DMS153 treated with DMSO at 0.1 percent for 48 hours (cell line): ENCODE measurements at regions not wholly inside any gene's neighbourhood (a gene's known extent, or its start where the extent isn't known, plus 50 kb on each side); places are given as distances from the start of the nearest gene placed in this dataset.
"Not testable (repeated sequence)": the region's sequence is repeated elsewhere in the genome, so short reads cannot be mapped to it uniquely, and the experiment has no call there.

Experiments
- DNase-seq: peaks from one replicate; lab custom pipeline; 2025; ENCODE audit not compliant: unreplicated experiment; lab: John Stamatoyannopoulos, UW

- no peak for DNase-seq
Observed at GRCh38 chr3:152578769-152579168, 256.2 kb upstream of the P2RY1 start.

- DNase-seq: no peak
Observed at GRCh38 chr3:152581951-152582350, 253.0 kb upstream of the P2RY1 start.

DNA sequence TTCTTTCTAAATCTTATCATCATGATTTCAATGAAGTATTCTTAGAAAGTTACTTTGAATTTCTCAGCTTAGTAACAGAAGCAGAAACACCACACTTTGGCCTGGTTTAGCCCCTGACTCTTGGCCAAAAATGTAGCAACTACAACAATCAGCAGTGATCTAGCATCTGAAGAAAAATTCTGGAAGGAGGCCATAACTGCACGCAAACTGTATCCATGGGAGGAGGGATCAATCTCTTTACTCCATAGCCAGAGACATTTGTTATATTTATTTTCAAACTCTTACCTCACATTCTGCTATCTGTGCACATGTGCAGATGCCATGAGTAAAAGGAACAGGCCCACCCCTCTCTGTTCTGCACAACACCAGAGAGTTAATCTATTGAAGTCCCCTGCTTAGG lies 251.0 kb upstream of the P2RY1 start:
- no peak for DNase-seq

DNA sequence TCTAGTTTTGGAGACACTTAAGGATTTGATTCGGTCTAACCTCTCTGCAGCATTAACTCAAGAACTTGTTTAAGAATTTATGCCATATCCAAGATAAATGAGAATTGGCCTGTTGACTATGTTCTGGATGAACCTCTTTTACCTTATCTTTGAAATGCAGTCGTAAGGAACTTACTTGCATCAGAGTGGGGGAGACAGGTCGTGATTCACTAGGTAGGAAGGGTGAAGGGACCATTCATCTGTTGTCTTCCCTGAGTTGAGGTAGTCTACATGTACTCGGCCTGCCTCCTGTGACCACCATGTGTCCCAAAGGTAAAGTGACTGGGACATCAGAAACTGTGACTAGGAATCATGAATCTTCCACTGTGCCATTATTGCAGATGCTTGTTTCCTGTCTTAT lies 248.0 kb upstream of the P2RY1 start:
- no peak for DNase-seq

DNA sequence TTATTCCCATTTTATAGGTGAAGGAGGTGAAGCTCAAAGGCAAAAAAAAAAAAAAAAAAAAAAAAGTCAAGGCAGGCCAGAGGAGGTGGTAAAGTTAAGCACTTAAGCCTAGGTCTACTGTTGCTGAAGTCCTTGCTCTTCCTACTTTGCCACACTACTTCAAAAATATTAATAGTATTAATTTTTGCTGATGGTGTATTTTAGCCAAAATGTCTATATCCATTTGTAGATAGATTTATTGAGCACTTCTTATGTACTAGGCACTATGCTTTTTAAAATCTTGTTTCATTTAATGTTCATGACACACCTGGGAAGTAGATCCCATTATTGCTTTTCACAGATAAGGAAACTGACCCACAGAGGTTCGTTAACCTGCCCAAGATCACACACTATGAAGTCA lies 247.1 kb upstream of the P2RY1 start:
- no peak for DNase-seq

DNA sequence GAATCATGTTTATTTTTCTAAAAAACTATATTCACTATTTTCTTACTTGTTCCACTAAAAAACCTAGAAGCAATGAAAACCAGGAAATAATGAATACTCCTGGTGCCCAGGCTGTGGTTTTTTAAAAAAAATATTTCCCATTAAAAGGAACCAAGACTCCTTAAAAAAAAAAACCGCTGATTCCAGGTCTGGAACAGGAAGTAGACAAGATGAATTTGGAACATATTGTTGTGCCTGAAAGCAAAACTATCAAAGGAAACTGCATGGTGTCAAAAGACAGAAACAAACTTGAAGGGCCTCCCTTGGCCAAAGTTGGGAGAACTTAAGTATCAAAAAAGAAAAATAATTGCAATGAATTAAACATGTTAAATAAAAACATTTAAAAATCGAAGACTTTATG lies 245.3 kb upstream of the P2RY1 start:
- DNase-seq: no peak

GRCh38 chr3:152591515-152591914 lies 243.4 kb upstream of the P2RY1 start:
- DNase-seq: no peak

DNA sequence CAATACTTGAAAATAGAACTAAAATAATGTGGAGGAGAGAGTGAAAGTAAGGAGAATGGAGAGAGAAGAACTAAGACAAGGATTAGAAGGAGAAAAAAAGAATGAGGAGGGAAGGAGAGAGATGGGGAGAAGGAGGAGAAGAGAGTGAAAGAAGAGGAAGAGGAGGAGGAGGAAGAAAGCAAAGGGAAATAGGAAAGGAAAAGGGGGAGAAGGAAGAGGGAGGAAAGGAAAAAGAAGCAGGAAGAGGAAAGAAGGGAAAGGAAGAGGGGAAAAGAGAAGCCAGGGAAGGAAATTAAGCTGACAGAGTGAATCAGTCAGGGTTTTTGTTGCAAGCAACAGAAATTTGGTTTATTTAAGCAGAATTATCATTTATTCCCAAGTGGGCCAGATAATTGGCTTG lies 241.7 kb upstream of the P2RY1 start:
- DNase-seq: no peak

DNA sequence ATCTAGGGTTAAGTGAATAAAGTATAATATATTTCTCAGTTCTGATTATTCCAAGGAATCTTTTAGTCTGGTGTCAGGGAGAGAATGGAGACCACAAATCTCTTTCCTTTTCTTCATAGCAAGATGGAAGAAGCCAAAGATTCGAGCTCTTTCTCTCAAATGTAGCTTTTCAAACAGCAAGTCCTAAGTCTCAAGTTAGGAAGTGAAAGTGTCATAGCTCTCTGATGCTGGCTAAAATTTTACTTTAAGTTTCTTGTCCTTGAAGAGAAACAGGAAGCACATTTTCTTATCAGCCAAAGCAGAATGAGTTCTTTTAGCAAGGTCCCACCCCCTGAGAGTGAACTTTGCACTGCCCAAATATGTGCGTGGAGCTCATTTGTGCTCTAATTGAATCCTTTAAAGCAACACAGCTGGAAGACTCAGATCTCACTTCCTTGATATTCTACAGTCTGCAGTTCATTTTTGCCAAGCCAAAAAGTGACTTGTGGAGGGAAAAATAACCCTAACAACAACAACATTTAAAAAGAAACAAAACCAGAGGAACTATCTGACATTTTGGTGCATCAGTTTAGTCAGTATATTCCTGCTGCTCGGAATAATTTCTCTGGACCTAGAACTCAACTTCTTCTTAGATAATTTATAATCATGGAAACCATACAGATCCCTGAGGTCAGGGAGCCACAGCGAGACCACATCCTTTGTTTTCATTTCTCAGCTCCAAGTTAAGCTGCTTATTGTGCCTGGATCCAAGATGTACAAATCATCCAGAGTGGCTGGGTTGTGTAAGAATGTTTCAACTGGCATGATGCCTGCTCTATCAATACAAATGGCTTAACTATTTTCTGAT lies 238.7 kb upstream of the P2RY1 start:
- DNase-seq: no peak

DNA sequence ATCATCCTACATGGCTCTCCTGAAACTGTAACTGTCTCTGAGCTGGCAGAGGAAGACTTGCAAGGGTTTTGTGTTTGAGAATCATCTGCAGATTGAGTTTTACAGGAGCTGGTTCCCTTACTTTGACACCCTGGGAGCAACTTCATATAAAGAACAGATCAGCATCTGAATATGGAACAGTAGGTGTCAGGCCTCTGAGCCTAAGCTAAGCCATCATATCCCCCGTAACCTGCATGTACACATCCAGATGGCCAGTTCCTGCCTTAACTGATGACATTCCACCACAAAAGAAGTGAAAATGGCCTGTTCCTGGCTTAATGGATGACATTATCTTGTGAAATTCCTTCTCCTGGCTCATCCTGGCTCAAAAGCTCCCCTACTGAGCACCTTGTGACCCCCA lies 238.1 kb upstream of the P2RY1 start:
- DNase-seq: not testable (repeated sequence)

DNA sequence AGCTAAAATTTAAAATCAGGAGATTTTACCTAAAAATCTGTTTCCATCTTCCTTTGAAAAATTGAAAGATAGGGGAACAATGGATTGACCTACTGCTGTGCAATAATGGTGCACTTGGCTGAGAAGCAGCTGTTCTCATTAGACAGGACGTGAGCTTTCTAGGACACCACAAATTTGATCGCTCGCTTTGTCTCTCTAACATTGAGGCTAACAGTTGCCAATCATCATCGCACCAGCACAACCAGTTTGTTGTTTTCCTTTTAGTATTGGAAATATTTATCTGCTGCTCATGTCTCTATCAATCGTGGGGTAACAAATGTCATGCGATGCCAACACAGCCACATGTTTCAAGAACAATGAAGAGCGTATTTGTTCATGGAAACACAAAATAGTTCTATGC lies 228.8 kb upstream of the P2RY1 start:
- DNase-seq: no peak

GRCh38 chr3:152607179-152607578 lies 227.8 kb upstream of the P2RY1 start:
- no peak for DNase-seq

DNA sequence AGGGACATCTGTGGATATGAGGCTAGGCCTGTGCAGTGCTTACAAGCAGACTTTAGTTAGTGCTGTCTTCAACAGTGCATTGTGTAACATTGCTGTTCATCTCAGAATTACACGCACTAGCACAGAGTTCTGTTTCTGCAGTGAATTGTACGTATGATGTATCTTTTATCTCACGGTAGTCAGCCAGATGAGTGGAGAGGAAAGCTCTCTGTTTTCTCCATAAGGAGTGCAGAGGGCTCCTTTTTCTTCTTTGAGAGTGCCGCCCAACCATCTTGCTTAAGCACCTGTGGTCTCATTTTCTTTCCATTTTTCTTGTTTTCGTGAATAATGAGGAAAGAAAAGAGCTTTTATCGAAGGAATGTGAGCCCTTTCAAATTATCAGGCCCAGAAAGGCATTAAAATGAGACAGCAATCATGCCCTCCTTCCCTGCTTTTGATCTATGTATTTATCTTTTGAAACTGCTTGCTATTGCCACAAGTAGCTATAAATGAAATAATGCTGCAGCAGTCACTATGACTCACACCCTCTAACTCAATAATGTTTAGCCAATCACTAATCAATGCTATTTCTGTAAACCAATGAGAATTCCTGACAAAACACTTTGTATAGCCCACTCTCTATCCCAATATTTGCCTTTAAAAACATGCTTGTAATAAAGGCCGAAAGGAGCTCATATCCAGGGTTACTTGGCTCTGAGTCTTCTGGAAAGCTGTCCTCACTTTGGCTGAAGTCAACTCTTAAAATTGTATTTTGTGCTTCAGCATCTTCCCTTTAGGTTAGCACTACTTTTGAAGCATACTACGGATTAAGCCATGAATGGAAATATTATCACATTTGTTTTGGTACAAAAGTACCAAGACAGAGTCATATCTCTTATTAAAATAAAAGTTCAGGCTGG lies 226.0 kb upstream of the P2RY1 start:
- DNase-seq: no peak

- no peak for DNase-seq
Observed at GRCh38 chr3:152609891-152610290, 225.0 kb upstream of the P2RY1 start.

DNA sequence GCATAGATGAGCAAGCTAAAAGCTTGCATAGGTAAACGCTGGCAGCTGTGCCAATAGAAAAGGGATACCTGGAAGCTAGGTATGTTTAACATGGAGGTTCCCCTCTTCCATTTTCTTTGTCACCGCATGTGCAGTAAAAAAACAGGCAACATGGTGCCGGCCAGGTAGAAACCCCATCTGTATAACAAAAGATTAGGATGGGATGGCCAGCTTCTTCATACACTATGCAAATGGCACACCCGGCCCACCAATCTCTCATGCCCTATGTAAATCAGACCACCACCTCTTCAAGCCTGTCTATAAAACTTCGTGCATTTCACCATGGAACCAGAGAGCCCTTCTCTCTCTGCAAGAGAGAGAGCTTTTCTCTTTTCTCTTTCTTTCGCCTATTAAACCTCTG lies 224.3 kb upstream of the P2RY1 start:
- DNase-seq: no peak

- DNase-seq: no peak
Observed at GRCh38 chr3:152611905-152612304, 223.0 kb upstream of the P2RY1 start.

DNA sequence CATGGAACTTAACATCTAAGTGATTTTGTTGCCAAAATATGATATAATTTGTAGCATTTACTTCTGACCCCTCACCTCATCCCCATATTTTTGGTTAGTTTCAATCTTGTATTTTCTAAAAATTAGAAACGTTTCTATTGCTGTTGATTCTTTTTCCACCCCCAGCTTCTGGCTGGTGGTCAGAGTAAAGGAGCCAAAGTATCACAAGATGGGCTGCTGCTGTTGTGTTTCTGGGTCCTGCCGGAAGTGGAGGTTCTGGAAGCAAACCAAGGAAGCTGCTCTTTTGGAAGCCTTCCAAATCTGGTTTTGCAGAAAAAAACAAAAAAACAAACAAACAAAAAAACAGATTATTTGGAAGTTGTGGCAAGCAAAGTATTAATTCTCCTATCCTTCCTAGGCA lies 221.1 kb upstream of the P2RY1 start:
- DNase-seq: no peak

- no peak for DNase-seq
Observed at GRCh38 chr3:152615681-152616080, 219.2 kb upstream of the P2RY1 start.

- no peak for DNase-seq
Observed at GRCh38 chr3:152617609-152618008, 217.3 kb upstream of the P2RY1 start.

DNA sequence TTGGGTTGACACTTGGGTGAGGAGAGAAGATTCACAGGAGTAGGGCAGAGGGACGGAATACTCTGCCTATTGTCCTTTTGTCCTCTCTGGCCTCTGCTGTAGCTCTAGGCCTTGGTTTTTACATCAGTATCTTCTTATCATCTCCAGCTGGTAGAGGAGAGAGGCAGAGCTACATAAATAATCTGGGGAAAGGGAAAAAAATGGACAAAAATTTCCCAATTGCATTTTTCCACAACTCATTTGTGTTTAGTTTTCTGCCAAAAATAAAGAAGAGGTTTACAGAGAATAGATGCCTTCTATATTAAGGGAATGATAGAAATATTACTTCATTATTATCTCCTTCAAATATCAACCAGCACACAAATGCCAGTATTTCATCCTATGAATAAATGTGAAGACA lies 216.4 kb upstream of the P2RY1 start:
- no peak for DNase-seq

DNA sequence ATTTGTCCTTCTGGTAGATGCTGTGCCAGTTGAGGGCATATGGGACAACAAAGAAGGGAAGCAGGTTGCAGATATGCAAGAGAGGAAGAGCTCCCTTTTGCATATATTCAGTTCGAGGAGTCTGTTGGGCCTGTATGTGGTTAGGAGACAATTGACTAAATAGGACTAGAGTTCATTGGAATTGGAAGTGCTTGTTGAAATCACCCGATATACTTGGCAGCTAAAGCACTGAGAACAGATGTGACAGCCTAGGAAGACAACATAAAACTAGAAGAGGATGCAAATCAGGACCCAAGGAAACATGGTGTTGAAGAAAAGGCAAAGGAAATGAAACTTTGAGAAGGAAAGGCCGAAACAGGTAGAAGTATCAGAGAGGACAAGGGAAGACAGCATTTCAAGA lies 215.2 kb upstream of the P2RY1 start:
- DNase-seq: no peak

- no peak for DNase-seq
Observed at GRCh38 chr3:152620395-152620794, 214.5 kb upstream of the P2RY1 start.
